ENCODE measurements at regions not wholly inside any gene's neighbourhood (a gene's known extent, or its start where the extent isn't known, plus 50 kb on each side); places are given as distances from the start of the nearest gene placed in this dataset.

GRCh38 chr6:1136827-1137226 lies 175.1 kb upstream of the FOXQ1 start:
- no peaks in the 10 kb centered on the region for H3K4me1 Mint-ChIP-seq
- H3K27me3 Mint-ChIP-seq: peaks cover 2% of the 10 kb centered on the region
- no peaks in the 10 kb centered on the region for H3K36me3 Mint-ChIP-seq
- H3K9me3 Mint-ChIP-seq: peaks cover 2% of the 10 kb centered on the region
- no peak for ATAC-seq (ENCODE audit: low read depth)
- no peak for DNase-seq (ENCODE audit: low spot score in 2 of 2)
- no peak overlapping the region for H3K4me3 Mint-ChIP-seq
- no peak overlapping the region for H3K27ac Mint-ChIP-seq

- H3K9me3 Mint-ChIP-seq: peaks cover 2% of the 10 kb centered on the region
- no peak for ATAC-seq (ENCODE audit: low read depth)
- H3K4me1 Mint-ChIP-seq: no peaks in the 10 kb centered on the region
- no peak overlapping the region for H3K27ac Mint-ChIP-seq
- no peak for DNase-seq (ENCODE audit: low spot score in 2 of 2)
- H3K36me3 Mint-ChIP-seq: no peaks in the 10 kb centered on the region
- H3K27me3 Mint-ChIP-seq: peaks cover 5% of the 10 kb centered on the region
- H3K4me3 Mint-ChIP-seq: no peak overlapping the region
Observed at GRCh38 chr6:1136415-1136774, 175.5 kb upstream of the FOXQ1 start.

GRCh38 chr6:1135726-1136414 lies 176.0 kb upstream of the FOXQ1 start:
- H3K9me3 Mint-ChIP-seq: peaks cover 2% of the 10 kb centered on the region
- ATAC-seq (ENCODE audit: low read depth) (no peak), DNase-seq (ENCODE audit: low spot score in 2 of 2) (no peak)
- H3K4me1 Mint-ChIP-seq: no peaks in the 10 kb centered on the region
- H3K27me3 Mint-ChIP-seq: peaks cover 6% of the 10 kb centered on the region
- H3K36me3 Mint-ChIP-seq: no peaks in the 10 kb centered on the region
- no peak overlapping the region for H3K4me3 Mint-ChIP-seq
- no peak overlapping the region for H3K27ac Mint-ChIP-seq

DNA sequence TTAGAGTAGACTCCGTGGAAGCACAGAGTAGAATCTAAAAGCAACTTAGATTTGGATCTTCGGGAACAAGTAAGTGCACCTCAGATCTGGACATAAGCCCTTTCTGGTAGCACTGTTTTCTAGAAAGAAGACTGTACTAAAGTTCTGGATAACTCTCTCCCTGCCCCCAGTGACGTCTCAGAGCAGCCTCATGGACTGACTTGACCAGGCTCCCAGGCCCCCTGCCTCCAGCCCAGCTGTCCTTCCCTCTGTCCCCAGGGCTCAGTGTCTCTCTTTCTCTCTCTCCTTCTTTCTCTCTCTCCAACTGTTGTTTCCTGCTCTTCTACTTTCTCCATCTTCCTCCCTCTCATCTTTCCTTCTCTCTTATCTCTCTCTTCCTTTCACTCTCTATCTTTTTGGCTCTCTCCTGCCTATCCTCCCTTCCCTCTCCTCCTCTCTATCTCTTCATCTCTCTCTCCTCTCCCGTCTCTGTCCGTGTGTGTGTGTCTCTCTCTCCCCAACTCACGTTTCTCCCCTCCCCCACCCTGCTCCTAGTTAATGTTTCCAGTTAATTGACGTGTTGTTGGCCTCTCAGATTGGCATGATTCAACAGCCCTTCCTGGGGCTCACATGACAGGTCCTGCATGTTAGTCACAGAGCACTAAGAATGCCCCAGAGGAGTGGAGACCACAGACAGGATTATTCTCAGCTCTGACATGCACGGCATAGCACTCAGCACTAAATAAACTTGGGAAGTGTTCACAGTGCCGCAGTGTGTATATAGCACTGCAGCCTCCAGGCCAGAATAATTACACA lies 180.4 kb upstream of the FOXQ1 start:
- no peak overlapping the region for H3K4me3 Mint-ChIP-seq
- ATAC-seq (ENCODE audit: low read depth) (no peak), DNase-seq (ENCODE audit: low spot score in 2 of 2) (no peak)
- H3K9me3 Mint-ChIP-seq: no peaks in the 10 kb centered on the region
- H3K27ac Mint-ChIP-seq: no peak overlapping the region
- no peaks in the 10 kb centered on the region for H3K36me3 Mint-ChIP-seq
- peaks cover 6% of the 10 kb centered on the region for H3K4me1 Mint-ChIP-seq
- H3K27me3 Mint-ChIP-seq: peaks cover 8% of the 10 kb centered on the region

DNA sequence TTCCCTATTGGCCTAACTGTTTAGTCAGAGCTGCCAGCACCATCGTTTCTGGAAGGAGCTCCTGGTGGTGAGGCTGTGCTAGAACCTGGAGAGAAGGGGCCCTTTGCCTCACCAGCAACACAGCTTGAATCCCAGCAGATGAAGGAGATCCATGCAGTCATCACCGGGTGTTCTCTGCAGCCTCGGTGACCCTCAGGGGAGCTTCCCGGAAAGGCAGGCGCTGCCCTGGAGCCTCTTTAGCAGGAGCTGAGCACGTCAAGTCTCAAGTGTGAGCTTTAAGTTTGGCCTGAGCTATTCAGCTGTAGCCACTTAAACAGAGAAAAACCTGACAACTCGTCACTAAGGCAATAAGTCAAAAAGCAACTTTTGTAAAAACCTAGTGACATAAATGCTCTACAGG lies 181.2 kb upstream of the FOXQ1 start:
- no peaks in the 10 kb centered on the region for H3K36me3 Mint-ChIP-seq
- no peak overlapping the region for H3K27ac Mint-ChIP-seq
- H3K4me1 Mint-ChIP-seq: peaks cover 6% of the 10 kb centered on the region
- peaks cover 8% of the 10 kb centered on the region for H3K27me3 Mint-ChIP-seq
- no peak overlapping the region for H3K4me3 Mint-ChIP-seq
- ATAC-seq (ENCODE audit: low read depth) (no peak), DNase-seq (ENCODE audit: low spot score in 2 of 2) (no peak)
- H3K9me3 Mint-ChIP-seq: no peaks in the 10 kb centered on the region

- ATAC-seq (ENCODE audit: low read depth) (no peak), DNase-seq (ENCODE audit: low spot score in 2 of 2) (no peak)
- Mint-ChIP-seq H3K36me3 (no peaks in the 10 kb centered on the region), H3K4me1 (peaks cover 6% of the 10 kb centered on the region), H3K4me3 (no peak overlapping the region), H3K9me3 (no peaks in the 10 kb centered on the region), H3K27ac (no peak overlapping the region), H3K27me3 (peaks cover 7% of the 10 kb centered on the region)
Observed at GRCh38 chr6:1129131-1129530, 182.8 kb upstream of the FOXQ1 start.

- no peak overlapping the region for H3K27ac Mint-ChIP-seq
- H3K4me1 Mint-ChIP-seq: peaks cover 6% of the 10 kb centered on the region
- no peaks in the 10 kb centered on the region for H3K36me3 Mint-ChIP-seq
- no peaks in the 10 kb centered on the region for H3K9me3 Mint-ChIP-seq
- DNase-seq (ENCODE audit: low spot score in 2 of 2) (no peak), ATAC-seq (ENCODE audit: low read depth) (no peak)
- H3K27me3 Mint-ChIP-seq: peaks cover 7% of the 10 kb centered on the region
- H3K4me3 Mint-ChIP-seq: peak overlapping the region; percentile 4
Observed at GRCh38 chr6:1127597-1128288, 184.2 kb upstream of the FOXQ1 start.

DNA sequence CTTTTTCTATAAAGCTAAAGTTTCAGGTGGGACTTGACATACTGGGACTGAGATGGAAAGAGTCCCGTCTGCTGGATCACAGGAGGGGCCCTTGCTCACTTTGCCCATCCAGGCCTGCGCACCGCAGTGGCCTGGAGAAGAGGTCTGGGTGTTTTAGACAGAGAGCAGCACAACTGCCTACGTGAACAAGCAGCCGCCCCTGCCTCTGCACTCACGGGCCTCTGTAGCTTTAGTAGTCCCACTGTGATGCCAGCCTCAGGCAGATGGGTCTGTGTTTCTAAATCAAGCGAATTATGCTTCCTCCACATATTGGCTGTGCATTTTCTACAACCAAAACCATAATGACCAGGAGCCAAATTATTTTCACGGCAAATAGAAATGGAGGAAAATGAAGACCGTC lies 184.8 kb upstream of the FOXQ1 start:
- Mint-ChIP-seq H3K4me1 (peaks cover 6% of the 10 kb centered on the region), H3K27ac (no peak overlapping the region), H3K27me3 (peaks cover 7% of the 10 kb centered on the region), H3K4me3 (no peak overlapping the region), H3K36me3 (no peaks in the 10 kb centered on the region), H3K9me3 (no peaks in the 10 kb centered on the region)
- DNase-seq (ENCODE audit: low spot score in 2 of 2) (no peak), ATAC-seq (ENCODE audit: low read depth) (no peak)

GRCh38 chr6:1126036-1126435 lies 185.9 kb upstream of the FOXQ1 start:
- Mint-ChIP-seq H3K4me1 (peaks cover 6% of the 10 kb centered on the region), H3K27me3 (peaks cover 3% of the 10 kb centered on the region), H3K36me3 (no peaks in the 10 kb centered on the region), H3K27ac (no peak overlapping the region), H3K4me3 (no peak overlapping the region), H3K9me3 (no peaks in the 10 kb centered on the region)
- ATAC-seq (ENCODE audit: low read depth) (no peak), DNase-seq (ENCODE audit: low spot score in 2 of 2) (no peak)

GRCh38 chr6:1125297-1125696 lies 186.6 kb upstream of the FOXQ1 start:
- ATAC-seq (ENCODE audit: low read depth) (no peak), DNase-seq (ENCODE audit: low spot score in 2 of 2) (no peak)
- Mint-ChIP-seq H3K4me3 (no peak overlapping the region), H3K4me1 (peaks cover 6% of the 10 kb centered on the region), H3K9me3 (no peaks in the 10 kb centered on the region), H3K27me3 (peaks cover 3% of the 10 kb centered on the region), H3K36me3 (no peaks in the 10 kb centered on the region), H3K27ac (no peak overlapping the region)

DNA sequence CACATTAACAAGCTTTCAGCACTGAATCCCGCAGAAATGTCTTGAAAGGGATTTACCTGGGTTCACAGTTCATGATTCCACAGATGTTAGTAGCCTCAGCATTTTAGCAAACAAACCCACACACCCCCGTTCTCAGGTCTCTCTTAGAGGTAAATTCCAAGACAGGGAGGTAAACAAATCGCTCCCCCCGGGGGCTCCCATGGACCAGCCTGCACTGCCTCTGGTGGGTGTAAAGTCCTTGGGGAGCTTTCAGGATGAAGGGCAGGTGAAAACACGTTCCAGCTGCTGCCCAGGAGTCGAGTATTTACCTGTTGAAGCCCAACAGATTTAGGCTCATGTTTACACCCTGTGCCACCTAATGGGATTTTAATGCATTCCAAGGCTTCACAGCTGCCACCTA lies 187.0 kb upstream of the FOXQ1 start:
- Mint-ChIP-seq H3K27ac (no peak overlapping the region), H3K4me1 (peaks cover 6% of the 10 kb centered on the region), H3K9me3 (no peaks in the 10 kb centered on the region), H3K27me3 (peaks cover 3% of the 10 kb centered on the region), H3K4me3 (no peak overlapping the region), H3K36me3 (no peaks in the 10 kb centered on the region)
- DNase-seq (ENCODE audit: low spot score in 2 of 2): no peak
- no peak for ATAC-seq (ENCODE audit: low read depth)

- peaks cover 6% of the 10 kb centered on the region for H3K4me1 Mint-ChIP-seq
- peaks cover 3% of the 10 kb centered on the region for H3K27me3 Mint-ChIP-seq
- no peaks in the 10 kb centered on the region for H3K9me3 Mint-ChIP-seq
- ATAC-seq (ENCODE audit: low read depth) (no peak), DNase-seq (ENCODE audit: low spot score in 2 of 2) (no peak)
- no peak overlapping the region for H3K4me3 Mint-ChIP-seq
- H3K36me3 Mint-ChIP-seq: no peaks in the 10 kb centered on the region
- no peak overlapping the region for H3K27ac Mint-ChIP-seq
Observed at GRCh38 chr6:1123386-1124375, 188.2 kb upstream of the FOXQ1 start.

GRCh38 chr6:1122083-1122482 lies 189.8 kb upstream of the FOXQ1 start:
- Mint-ChIP-seq H3K36me3 (no peaks in the 10 kb centered on the region), H3K4me3 (no peak overlapping the region), H3K9me3 (no peaks in the 10 kb centered on the region), H3K4me1 (no peaks in the 10 kb centered on the region), H3K27ac (no peak overlapping the region), H3K27me3 (peaks cover 2% of the 10 kb centered on the region)
- ATAC-seq (ENCODE audit: low read depth): no peak
- DNase-seq (ENCODE audit: low spot score in 2 of 2): no peak

DNA sequence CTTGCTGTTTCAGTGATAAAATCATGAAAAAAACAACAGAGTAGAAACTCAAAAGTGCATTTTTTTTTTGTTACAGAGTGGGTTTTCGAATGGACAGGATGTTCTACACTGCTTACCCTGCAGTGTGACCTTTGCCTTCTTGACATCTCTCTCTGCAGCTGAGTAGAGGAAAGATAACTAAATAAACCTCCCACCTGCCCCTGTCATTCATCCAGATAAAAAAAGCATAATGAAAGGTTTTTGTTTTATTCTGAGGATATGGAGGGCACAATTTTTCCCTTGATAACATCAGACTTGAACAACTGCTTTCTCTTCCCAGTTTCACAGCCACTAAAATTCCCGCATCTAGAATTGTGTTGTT lies 193.6 kb upstream of the FOXQ1 start:
- H3K27me3 Mint-ChIP-seq: peaks cover 9% of the 10 kb centered on the region
- no peaks in the 10 kb centered on the region for H3K4me1 Mint-ChIP-seq
- DNase-seq (ENCODE audit: low spot score in 2 of 2) (no peak), ATAC-seq (ENCODE audit: low read depth) (no peak)
- no peak overlapping the region for H3K27ac Mint-ChIP-seq
- H3K36me3 Mint-ChIP-seq: no peaks in the 10 kb centered on the region
- no peak overlapping the region for H3K4me3 Mint-ChIP-seq
- peaks cover 6% of the 10 kb centered on the region for H3K9me3 Mint-ChIP-seq

Measured in memory B cell (primary cell).